ENCODE measurements at regions not wholly inside any gene's neighbourhood (a gene's known extent, or its start where the extent isn't known, plus 50 kb on each side); places are given as distances from the start of the nearest gene placed in this dataset.

DNA sequence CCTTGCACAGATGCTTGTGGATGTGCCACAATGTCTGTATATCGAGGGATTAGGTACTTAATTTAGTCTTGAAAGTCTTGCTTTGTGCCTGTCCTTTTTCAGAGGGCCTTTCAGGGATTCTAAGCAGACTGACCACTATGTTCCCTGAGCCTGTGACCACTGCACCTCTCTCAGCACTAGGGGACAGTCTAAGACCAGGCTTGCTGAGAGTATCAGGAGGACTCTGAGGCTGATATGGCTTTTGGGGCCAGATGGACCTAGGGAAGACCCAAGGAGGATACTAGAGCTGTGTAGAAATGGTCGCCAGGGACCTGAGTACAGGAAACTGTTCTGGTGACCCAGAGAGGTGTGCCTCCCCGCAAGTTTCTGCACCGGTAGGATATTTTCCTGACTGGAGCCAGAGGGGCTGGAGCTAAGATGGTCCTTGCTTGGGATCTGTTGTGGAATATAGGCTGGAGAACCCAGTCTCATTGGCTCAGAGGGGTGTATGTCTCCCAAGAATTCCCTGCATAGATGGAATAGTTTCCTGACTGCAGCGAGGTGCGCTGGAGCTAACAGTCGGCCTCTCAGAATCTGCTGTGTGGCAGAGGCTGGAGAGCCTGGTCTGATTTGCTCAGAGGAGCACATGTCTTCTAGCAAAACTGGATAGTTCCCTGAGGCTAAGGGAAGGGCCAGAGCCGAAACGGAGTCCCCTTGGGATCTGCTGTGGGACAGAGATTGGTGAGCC, 213.2 kb upstream of the DCBLD2 start:
- no peak for DNase-seq (ENCODE audit: low spot score)

DNA sequence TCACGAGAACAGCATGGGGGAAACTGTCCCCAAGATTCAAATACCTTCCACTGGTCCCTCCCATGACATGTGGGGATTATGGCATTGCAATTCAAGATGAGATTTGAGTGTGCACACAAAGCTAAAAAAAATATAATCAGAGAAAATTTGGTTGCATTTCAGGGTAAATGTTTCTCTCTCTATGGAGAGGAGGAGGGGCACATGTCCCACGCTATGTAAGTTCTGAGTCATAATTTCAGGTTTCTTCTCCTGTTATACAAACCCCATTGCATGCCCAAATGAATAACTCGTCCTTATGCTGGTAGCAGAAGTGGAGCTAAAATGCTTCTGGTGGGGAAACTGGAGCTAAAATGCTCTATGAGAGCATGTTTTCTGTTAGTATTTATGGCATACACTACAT, 209.7 kb upstream of the DCBLD2 start:
- DNase-seq (ENCODE audit: low spot score) = no peak

DNA sequence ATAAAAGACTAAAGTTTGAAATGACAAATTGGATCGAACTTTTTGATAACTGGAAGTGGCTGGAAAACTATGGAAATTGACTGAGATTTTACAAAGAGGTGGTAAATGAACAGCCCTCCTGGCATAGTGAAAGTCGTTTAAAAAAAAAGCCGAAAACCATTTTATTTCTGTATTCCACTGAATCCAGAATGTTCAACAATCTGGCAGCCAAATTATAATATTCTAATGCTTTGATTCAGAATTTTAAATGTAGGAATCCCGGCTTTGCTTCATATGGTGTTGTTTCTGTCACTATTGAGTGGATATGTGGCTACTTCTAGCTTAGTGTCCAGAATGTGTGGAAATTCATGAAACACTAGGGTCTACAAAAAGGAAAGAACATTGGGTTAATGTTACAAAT, 208.9 kb upstream of the DCBLD2 start:
- DNase-seq (ENCODE audit: low spot score) = no peak

DNA sequence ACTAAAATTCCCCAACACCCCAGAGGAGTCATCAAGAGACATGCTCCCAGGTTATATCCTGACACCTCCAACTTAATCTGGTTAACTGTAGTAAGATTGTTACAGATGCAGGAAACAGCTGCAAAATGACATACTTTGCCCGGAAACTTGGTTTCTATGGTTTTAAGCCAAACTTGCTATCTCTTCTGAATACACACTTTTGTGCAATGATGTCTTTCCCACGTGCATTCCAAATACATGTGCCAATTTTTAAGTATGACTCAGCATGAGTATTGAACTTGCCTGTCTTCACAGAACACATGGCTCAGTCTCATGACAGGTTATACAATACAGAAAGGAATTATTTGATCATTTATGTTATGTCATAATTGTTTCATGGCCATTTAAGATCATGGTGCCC, 207.0 kb upstream of the DCBLD2 start:
- no peak for DNase-seq (ENCODE audit: low spot score)

DNA sequence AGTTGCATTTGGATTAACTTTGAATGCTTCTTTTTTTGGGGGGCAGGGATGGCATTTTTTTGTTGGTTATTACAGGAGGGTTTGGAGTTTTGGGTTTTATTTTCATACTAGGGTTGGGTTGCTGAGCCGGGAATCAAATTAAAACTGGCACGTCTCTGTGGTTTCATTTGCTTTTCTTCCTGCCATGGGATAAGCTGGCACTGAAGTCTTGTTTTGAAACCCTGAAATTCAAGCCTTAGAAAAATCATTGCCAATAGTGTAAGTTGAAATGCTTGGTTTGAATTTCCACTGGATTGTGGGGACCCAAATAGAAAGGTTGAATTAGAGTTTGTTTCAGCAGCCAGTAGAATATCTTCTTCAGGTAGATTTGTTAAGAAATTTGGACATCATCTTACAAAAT, 193.1 kb upstream of the DCBLD2 start:
- DNase-seq (ENCODE audit: low spot score) = no peak

DNA sequence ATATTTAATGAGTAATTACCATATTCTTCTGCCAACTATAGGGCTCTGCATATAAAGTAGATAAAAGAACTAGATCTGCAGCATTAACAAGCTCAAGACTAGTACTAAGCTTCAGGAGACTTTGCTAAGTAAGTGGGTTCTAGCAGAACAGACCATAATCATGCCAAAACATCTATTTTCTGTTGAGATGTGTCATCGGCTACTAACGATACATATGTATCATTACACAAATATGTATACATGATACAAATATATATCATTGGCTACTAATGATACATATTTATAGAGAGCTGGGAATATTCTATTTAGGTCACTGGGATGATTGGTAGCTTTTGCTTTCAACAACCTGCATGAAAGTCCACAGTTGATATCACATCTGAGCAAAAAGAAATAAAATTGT, 185.8 kb upstream of the DCBLD2 start:
- no peak for DNase-seq (ENCODE audit: low spot score)

DNA sequence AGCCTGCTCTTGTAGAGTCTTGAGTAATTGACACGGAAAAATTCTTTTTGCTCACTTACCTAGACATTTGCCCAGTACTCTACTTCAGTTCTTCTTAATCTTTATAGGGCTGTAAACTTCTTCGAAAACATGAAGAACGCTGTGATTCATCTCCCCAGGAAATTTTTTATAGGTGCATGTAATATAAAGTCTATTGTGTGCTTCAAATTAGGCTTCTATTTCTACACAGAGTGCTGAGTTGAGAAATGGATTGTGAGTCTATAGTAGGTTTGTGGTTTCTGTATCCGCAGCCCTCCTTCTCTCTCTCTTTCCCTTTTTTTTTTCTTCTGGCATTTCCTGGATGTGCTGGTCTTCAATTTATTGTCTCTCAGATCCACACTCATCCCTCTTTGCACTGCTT, 183.3 kb upstream of the DCBLD2 start:
- DNase-seq (ENCODE audit: low spot score) = no peak

DNA sequence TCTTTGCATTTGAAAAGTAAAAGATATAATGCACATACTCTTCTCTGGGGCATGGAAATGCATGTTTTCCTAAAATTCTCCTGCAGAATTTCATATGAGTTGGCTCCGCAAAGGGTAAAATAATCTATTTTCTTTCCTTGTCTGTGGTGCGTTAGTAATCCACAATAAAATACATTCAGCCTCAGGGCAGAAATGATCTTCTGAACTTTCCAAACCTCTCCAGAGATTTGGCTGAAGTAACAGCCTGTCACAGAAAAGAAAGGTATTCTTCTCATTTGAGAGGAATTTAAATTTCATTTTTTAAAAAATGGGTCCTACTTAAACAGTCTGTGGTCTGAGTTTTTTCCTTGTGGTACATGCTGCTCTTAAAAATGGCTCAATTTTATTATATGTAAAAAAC, 182.7 kb upstream of the DCBLD2 start:
- no peak for DNase-seq (ENCODE audit: low spot score)

DNA sequence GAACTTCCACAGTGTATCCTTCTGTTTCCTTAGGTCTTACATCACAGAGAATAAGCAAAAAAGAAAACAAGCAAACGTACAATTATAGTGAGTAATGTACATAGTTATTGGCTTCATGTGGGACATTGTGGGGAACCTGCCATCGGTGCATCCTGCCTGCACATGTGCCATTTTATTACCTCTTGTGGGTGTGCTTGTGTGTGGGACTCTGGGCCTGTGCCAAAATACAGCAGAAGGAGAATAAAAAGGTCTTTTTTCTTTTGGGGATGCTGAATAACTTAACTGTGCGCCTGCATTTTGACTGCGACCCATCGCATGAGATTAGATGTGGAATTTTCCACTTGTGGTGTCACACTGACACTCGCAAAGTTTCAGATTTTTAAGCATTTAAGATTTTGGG, 169.6 kb upstream of the DCBLD2 start:
- no peak for DNase-seq (ENCODE audit: low spot score)

DNA sequence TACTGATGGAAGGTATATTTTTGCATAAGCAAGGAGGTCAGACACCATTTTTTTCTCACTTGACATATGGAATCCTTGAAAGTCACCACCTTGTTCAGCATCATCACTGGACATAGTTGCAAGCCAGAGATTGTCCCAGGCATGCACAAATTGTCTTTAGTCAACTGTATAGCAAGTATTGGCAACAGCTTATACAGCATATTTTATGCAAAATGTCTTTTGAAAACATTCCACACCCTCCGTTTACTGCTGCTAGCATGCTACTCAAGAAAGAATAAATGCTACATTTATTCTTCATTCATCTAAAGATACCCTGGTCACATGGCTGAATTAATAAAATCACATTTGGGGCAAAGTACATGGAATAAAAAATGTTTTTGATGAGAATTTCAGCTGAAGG, 168.5 kb upstream of the DCBLD2 start:
- no peak for DNase-seq (ENCODE audit: low spot score)

DNA sequence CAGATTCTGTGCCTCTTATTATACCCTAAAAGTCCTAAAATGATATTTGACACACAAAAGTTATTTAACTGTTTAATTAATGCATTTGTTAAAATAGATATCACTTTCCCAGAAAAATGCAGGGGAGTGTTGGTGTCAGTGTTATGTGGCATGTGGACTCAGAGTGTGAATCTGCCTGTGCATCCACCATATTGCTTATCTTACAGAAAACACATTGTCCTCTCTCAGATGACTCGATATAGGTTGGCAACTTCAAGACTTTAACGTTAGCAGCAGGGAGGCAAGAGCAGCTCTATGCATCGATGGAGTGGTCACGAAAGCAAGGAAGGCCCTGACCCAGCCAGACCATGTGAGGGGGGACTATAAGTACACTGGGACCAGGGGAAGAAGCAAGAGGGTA, 165.4 kb upstream of the DCBLD2 start:
- DNase-seq (ENCODE audit: low spot score) = peak; percentile 21

DNA sequence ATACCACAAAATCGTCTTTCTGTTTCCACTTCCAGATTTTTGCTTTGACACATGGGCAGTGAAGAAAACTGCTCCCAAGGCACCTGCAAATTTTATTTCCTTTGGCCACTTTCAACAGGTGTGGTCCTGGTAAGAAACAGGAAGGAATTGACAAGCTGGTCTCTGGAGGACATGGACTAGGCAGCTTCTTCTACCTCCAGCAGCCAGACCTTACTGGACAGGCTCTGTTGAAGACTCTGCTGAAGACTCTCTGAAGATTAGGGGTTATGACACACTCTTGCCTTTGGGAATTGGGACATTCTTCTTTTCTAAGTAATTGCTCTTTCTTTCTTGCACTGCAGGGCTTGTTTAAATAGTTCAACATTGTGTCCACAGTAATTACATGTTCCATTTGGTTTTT, 147.7 kb upstream of the DCBLD2 start:
- no peak for DNase-seq (ENCODE audit: low spot score)

DNA sequence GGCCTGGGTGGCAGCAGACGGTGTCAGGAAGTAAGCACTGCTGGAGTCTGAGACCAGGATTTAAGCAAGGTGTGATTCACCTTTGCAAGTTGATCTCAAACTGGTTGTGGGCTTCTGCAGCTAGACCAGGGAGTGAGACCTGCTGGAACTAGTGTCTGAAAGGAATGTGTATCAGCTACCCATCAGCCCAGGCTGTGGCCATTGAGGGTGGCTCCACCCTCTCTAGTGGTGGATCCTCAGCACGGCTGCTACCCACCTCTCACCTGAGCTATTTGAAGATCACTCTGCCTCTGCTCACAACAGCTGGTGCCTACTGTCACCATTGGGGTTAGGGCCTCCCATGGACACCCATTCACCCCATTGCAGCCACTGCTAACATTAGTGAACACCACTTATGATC, 140.3 kb upstream of the DCBLD2 start:
- no peak for DNase-seq (ENCODE audit: low spot score)

DNA sequence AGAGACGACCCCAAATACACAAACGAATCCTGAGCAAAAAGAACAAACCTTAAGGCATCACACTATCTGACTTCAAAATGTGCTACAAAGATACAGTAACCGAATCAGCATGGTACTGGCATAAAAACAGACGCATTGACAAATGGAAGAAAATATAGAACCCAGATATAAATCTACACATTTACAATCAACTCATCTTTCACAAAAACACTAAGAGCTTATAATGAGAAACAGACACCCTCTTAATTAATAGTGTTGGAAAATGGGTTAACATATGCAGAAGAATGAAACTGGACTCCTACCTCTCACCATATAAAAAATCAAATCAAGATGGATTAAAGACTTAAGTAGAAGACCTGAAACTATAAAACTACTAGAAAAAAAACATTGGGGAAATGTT, 130.3 kb upstream of the DCBLD2 start:
- no peak for DNase-seq (ENCODE audit: low spot score)

DNA sequence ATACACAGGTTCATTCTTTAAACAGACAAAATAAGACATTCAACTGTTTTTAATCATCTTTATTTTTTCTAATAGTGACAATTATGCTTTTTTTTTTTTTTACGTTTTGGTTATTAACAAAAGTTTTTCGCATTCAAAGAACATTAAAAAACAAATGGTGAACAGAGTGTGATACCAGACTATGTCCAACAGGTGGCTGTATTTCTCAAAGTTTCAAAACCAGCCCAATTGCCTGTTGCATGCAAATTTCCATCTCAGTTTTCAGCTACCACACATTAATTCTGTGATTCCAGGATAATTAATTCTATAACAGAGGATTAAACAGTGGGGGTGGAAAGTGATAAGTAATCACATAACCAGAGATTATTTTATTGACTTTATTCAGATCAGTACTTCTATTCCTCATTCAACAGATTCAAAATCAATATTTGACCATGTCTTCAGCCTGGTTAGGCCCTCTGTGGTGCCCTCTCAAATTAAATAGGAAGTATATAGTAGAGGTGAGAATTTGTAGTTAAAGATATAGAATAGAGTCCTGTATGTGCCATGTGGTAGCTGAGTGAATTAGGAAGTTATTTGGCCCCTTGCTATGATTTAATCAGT, 122.2 kb upstream of the DCBLD2 start:
- DNase-seq (ENCODE audit: low spot score) = peak; percentile 14

DNA sequence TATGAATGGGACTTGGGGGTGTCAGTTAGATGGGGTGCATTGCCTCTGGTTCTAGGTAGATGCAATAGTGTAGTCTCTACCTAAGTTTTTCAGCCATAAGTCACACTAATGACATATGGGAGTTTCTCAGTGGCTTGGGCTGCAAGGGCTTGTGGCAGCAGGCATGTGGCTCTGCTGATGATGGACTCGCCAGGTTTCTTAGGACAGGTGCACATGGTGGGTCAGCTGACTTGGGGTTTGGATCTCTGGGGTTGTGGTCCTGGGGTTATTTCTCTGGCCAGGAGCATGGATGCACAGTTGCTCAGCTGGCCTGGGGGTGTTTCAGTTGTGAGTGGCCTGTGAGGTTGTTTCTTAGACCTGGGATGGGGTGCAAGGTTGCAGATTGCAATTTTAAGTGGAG, 120.0 kb upstream of the DCBLD2 start:
- no peak for DNase-seq (ENCODE audit: low spot score)

DNA sequence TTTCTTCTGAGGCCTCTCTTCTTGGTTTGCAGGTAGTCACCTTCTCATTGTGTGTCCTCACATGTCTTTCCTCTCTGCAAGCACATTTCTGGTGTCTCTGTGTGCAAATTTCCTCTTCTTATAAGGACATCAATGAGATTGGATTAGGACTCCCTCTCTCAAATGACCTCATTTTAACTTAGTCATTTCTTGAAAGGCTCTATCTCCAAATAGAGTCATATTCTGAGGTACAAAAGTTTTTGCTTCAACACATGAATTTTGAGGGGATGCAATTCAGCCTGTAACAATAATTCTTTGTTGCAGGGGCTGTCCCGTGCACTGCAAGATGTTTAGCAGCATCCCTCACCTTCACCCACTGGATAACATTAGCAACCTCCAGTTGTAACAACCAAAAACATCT, 115.0 kb upstream of the DCBLD2 start:
- DNase-seq (ENCODE audit: low spot score) = no peak

DNA sequence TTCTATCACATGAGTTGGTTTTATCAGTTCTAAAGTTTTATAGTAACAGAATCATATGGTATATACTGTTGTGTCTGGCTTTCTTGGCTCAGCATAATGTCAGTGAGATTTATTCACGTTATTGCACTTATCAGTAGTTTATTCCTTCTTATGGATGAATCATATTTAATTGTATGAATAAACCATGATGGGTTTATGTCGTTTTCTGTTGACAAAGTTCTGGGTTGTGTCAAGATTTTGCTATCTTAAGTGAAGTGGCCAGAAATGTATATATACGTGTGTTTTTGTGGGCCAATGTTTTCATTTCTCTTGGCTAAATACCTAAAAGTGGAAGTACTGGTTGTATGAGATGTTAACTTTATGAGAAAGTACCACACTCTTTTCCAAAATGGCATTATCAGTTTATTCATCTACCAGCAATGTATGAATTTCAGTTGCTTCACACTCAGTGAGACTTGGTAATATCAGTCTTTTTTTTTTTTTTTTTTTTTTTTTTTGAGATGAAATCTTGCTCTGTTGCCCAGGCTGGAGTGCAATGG, 112.4 kb upstream of the DCBLD2 start:
- DNase-seq (ENCODE audit: low spot score) = no peak

DNA sequence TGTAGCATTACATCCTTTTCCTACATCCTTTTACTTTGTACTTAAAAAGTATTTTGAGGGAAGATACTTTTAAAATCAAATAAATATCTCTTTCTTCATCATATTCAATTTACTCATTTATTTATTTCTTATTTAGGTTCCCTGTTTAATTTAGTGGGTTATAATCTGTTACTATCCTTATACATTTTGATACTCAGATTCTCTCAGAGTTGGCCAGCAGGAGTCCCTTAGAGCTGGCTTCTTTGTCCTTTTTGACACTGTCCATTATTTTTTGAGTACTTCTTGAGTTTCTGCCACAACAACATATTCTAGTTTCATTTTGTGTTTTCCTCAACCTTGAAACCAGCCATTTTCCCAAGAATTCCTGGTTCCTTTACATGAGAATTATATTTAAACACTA, 111.6 kb upstream of the DCBLD2 start:
- DNase-seq (ENCODE audit: low spot score) = no peak

DNA sequence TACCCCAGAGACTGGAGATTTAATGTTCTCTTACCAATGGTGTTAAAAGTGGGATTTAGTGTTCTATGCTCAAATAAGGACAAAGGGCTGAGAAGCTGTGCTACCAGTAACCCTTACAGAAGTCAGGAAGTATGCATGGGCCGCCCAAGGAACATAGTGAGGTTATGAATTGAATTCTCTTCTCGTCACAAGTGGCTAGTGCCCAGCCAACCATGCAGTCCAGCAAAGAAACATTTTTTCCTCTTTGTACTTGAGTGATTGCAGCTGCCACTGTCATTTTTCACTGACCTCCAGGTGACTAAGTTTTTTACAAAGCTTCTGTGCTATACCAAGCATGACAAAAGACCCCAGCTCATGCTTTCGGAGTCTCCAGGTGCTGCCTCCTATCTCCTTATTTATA, 110.6 kb upstream of the DCBLD2 start:
- DNase-seq (ENCODE audit: low spot score) = no peak

DNA sequence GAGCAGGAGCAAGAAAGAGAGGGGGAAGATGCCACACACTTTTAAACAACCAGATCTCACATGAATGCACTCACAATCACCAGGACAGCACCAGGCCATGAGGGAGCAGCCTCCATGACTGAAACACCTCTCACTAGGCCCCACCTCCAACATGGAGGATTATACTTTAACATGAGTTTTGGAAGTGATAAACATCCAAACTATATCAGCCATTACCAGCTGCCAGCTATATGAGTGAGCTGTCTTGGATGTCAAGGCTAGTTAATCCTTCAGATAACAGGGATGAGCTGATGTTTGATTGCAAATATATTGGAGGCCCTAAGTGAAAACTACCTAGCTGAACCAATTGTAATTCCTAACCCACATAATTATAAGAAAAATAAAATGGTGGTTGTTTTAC, 108.4 kb upstream of the DCBLD2 start:
- no peak for DNase-seq (ENCODE audit: low spot score)

DNA sequence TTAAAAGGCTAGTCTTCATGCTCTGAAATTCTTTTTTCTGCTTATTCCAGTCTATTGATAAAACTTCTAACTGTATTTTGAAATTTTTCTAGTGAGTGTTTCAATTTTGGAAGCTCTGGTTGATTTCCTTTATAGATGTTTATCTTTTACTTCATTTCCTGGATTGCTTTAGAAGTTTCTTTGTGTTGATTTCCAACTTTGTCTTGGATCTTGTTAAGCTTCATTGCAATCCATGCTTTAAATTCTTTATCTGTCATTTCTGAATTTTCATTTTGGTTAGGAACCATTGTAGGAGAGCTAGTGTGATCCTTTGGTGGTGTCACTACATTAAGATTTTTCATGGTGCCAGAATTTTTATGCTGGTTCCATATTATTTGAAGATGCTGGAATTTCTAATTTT, 105.2 kb upstream of the DCBLD2 start:
- DNase-seq (ENCODE audit: low spot score) = no peak

DNA sequence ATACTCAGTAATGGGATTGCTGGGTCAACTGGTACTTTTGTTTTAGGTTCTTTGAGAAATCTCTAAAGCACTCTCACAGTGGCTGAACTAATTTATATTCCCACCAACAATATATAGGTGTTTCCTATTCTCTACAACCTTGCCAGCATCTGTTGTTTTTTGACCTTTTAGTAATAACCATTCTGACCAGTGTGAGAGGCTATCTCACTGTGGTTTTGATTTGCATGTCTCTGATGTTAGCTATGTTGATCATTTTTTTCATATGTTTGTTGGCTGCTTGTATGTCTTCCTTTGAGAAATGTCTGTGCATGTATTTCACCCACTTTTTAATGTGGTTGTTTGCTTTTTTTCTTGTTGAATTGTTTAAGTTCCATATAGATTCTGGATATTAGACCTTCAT, 98.2 kb upstream of the DCBLD2 start:
- no peak for DNase-seq (ENCODE audit: low spot score)

DNA sequence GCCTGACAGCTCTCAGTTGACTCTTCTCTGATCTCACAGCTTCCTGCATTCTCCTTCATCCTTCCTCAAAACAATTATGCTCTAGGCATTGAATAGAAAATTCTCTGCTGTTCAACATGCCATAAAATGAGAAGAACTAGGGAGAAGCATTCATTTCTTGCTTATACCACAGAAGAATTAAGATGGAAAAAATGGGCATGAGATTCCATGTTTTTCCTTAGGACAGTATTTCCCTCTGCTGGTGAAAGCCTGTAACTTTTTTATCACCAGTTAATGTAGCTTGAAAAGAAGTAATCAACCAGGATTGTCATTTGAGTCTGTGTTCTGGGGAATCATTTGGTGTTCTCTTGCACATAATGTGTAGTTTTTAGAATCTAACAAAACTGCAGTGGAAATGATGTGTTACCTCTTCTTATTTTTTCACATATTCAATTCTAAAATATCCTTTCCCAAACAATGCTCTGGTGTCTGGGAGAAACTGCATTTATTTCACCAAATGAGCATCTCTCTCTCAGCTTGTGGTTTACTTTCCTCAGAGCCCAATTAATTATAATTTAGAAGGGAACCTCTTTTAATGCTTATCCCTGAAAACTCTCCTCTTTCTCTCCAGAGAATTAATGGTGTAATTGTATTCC, 92.8 kb upstream of the DCBLD2 start:
- DNase-seq (ENCODE audit: low spot score) = peak; percentile 8

All from hematopoietic multipotent progenitor cell treated with erythropoietin and hydrocortisone succinate and interleukin-3 and kit ligand, for 15 days (in vitro differentiated cells).